ENCODE measurements at regions not wholly inside any gene's neighbourhood (a gene's known extent, or its start where the extent isn't known, plus 50 kb on each side); places are given as distances from the start of the nearest gene placed in this dataset.

GRCh38 chr6:154561750-154562149 lies 51.3 kb upstream of the CNKSR3 start:
- no peak for DNase-seq

GRCh38 chr6:154565331-154565730 lies 54.8 kb upstream of the CNKSR3 start:
- no peak for DNase-seq

- no peak for DNase-seq
These were observed 56.4 kb upstream of the CNKSR3 start for GRCh38 chr6:154566866-154567265.

- DNase-seq = no peak
These were observed 57.3 kb upstream of the CNKSR3 start for GRCh38 chr6:154567695-154568220.

DNA sequence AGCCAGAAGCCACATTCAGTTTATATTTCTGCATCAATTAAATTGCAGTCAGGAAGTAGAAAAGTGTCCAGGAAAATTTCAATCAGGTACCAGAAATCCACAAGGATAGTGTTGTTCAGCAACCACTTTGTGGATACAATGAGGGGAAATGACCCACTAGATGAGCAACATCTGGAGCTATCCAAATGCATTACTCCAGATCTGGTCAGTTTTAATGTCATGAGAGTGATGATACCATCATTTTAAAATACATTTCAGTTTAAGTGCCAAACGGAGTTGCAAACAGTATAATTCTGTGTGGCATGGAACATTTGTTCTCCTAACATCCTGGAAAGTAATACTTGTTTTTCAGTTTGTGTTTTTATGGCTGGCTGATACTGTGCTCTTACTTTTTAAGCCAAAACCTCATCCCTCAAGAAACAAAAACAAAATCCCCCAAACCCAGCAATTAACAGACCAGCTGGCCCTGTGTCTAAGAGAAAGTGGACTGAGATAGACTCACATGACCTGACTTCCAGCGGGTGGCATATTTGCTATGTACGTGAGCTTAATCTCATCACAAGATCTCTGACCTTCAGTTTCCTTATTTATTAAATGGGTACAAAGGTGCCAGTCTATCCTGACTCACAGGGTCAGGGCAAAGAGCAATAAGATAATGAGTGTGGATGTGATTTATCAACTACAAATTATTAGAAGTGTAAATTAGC lies 58.8 kb upstream of the CNKSR3 start:
- DNase-seq = no peak

- no peak for DNase-seq
These were observed 60.0 kb upstream of the CNKSR3 start for GRCh38 chr6:154570505-154570904.

DNA sequence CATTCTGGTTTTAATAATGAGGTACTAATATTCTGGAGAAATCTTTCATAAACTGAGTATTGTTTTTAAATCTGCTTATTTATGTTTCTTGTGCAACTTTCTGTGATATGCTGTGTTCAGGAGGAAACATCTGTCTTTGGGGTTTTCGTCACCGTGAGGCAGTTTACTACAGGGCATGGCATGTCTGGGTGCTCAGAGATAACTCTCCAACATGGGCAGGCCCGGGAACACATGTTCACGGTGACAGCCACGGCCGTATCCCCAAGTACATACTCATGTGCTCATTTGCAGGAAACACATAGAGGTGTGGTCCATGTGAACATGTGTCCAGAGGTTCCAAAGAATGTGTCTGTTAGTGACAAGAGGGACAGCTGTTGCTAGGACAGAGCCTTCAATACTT lies 62.1 kb upstream of the CNKSR3 start:
- DNase-seq = no peak

DNA sequence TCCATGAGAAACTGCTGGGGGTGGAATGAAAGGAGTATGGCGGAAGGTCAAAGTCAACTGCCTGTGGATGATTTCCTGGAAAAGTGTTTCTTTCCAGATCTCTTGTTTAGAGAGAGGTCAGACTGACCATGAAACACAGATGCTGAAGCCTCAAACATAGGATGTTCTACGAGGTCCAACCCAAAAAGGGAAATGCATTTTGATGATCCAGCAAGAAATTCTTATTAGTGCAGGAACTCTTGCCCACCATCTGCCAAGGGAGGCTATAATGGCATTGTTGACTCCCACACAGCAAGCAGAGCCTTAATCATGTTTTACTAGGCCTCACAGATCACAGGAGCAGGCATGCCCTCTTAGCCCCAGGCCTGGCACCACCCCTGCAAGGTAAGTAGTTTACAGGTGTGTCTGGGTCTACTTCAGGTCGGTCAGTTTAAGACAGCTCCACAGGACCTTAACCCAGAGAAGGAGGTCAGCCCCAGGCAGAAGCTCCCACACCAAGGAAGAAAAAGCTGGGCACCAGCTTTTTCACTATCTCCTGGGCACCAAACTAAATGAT lies 67.6 kb upstream of the CNKSR3 start:
- no peak for DNase-seq

- no peak for DNase-seq
These were observed 68.6 kb upstream of the CNKSR3 start for GRCh38 chr6:154579046-154579445.

GRCh38 chr6:154579485-154579884 lies 69.0 kb upstream of the CNKSR3 start:
- no peak for DNase-seq

GRCh38 chr6:154580397-154581135 lies 70.1 kb upstream of the CNKSR3 start:
- no peak for DNase-seq

- no peak for DNase-seq
These were observed 72.2 kb upstream of the CNKSR3 start for GRCh38 chr6:154582696-154583095.

DNA sequence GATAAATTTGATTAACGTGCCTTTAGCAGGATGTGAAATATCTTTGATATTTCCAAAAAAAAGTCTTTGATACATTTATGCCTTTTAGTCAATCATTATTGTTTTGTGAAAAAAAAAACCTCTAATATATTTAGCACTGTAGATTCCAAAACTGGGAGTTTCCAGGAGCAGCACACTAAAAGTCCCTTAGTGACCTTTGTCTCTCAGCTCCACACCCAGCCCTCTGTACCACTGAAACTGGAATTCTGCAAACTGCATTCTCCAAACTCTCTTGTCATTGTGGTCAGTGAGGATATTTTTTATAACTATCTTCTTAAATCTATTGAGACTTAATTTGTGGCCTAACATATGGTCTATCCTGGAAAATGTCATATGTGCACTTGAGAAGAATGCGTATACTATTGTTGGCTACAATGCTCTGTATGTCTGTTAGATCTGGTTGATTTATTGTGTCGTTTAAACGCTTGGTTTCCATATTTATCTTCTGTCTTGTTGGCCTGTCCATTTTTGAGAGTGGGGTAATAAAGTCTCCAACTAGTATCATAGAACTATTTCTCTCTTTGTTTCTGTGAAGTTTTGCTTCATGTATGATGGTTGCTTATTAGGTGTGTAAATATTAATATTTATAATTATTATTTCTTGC lies 73.2 kb upstream of the CNKSR3 start:
- no peak for DNase-seq

DNA sequence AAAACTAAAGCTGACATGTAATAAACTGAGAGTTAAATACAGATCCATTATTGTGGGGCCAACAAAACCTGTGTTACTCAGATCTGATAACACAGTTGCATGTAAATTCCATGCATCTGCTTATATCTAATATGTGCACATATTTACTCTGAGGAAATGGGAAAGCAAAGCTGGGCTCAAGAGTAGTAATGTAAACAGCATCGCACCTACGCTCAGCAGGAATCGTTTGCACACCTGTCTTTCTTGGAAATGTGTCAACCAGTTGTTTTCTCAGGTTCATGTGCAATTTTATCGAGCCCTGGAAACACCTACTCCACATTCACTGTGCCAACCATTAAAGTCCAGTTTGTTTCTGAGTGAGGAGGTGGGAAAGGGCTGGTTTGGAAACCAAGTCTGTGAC lies 80.3 kb upstream of the CNKSR3 start:
- DNase-seq = no peak

DNA sequence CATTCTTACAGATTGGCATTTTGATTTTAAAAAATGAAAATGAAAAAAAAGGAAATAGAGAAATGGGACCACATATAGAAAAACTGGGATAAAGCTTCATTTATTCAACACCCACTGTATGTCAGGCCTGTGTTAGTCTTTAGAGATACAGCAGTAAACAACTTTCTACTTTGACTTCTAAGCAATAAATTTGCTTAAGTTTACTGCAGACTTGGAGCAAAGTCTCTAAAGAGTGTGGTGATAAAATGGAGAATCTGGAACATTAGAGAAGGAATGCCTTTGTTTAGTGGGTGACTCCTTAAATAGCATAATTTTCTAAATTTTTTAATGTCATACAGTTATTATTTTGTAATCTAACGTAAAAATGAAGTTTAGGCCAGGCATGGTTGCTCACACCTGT lies 80.7 kb upstream of the CNKSR3 start:
- DNase-seq = no peak

GRCh38 chr6:154592199-154592860 lies 81.8 kb upstream of the CNKSR3 start:
- no peak for DNase-seq

DNA sequence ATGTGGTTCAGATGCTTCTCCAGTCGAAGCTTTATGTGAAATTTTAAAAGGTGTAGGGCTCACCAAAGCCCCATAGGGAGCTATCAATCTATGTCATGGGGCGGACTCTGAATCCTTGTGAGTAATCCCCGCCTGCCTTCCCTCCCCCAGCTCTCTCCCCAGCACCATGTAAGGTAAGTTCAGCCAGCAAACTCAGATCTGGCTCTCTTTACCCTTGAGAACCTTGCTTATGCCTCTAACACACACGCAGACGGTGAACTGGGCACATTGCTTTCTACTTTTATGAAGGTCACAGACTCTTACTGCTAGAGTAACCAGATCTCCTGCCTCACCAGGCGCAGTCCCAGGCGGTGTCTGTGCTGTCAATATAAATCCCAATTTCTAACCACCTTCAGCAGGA lies 82.6 kb upstream of the CNKSR3 start:
- no peak for DNase-seq

GRCh38 chr6:154594496-154595198 lies 84.2 kb upstream of the CNKSR3 start:
- DNase-seq = no peak

DNA sequence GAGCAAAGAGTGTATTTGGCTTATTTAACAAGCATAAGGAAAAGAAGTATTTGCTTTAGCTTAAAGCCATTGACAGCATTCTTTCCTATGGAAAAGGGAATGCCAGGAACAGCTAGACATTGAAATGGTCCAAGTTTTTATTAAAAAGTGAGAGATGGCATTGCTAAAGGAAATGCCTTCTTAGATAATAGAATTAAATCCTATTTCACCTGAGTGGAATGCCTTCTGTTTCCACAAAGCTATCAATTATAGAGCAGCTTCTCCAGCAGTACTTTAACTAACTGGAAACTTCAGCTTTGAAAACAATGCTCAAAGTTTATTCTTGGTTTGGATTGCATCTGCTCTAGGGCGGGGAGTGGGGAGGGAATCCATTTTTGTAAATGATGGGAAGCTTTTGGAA lies 85.1 kb upstream of the CNKSR3 start:
- no peak for DNase-seq

DNA sequence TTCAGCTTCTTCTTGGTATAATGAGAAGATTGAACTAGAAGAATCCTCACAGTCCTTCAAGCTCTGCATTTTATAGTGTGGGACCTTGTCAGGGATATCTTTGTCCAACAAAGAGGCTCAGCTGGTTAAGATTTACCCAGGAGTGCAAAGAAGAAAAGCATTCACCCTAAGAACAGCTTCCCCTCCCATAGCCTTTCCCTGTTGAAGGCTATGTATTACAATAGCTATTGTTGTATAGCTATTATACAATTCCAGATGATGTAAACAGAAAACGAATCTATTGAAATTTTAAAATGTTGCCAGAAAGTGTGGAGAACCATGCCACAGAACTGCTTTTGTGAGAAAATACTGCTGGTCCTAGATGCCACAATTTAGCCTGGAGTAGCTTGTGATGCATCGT lies 85.5 kb upstream of the CNKSR3 start:
- DNase-seq = no peak

DNA sequence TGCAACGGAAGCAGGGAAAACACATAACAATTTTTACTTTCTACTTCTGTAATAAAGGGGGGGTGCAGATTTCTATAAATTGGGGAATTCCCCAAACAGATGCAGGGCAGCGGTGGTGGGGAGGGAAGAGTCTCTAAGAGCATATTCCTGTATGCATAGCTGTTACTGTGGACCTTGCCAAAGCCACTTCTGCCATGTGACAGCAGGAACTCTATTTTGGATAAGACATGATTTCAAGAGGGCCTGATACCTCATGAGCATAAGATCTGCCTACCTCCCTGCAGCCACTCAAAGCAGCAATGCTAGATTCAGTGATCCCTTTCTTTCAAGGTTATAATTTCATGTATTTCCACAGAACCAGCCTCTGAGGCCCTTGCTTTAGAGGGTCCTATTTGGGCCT lies 86.2 kb upstream of the CNKSR3 start:
- DNase-seq = no peak

GRCh38 chr6:154598399-154598798 lies 87.9 kb upstream of the CNKSR3 start:
- no peak for DNase-seq
